K562 (cell line): ENCODE measurements at regions not wholly inside any gene's neighbourhood (a gene's known extent, or its start where the extent isn't known, plus 50 kb on each side); places are given as distances from the start of the nearest gene placed in this dataset.

Experiments
- ATAC-seq: fragments of 200-7000 bp; cut with Tn5 transposase; 3 replicates; pipeline ENCODE4 v1.9.1; 2020; ENCODE audit warnings: moderate library complexity
- BruUV-seq: library from RNA; stranded (reverse); fragments of 400-500 nt; replicated peaks from 2 replicates; lab custom pipeline; 2021; lab: Mats Ljungman, UMichigan
- CTCF ChIA-PET: fragments of 300-600 bp; formaldehyde crosslinking; extraction: SDS; loops from one replicate; lab custom pipeline; 2021; ENCODE audit warnings: low intra/inter-chr PET ratio; lab: Yijun Ruan, JAX
- POLR2A ChIA-PET: fragments of 300-600, 350-650 bp; sonication (Branson Sonifier 250); formaldehyde crosslinking; extraction: SDS; loops from one replicate; lab custom pipeline; 2021; ENCODE audit warnings: antibody characterized with exemption, inconsistent platforms; lab: Yijun Ruan, JAX
- DNase-seq, 4 experiments: peaks; one replicate each; pipeline versions ENCODE4 v3.0.0 to v3.0.0-alpha.2; 2011 to 2018; ENCODE audit warnings: low spot score in 3 of 4, mixed read lengths in 3 of 4; ENCODE audit errors: extremely low read depth in 1 of 4
- FAIRE-seq: peaks from 2 replicates; lab custom pipeline; 2011; peaks lifted over from hg19 to GRCh38; lab: Jason Lieb, UNC
- H2AFZ ChIP-seq: 2 replicates; pipeline ENCODE4 v1.6.0; 2011; ENCODE audit warnings: low read depth, low read length, control low read depth, inconsistent platforms
- H3K27ac ChIP-seq: fragments of 200-600 bp; 3 replicates; pipeline ENCODE4 v1.8.0; 2011; ENCODE audit warnings: low read depth, mild to moderate bottlenecking, control low read depth, inconsistent platforms, low read length, moderate library complexity, mixed read lengths; ENCODE audit errors: extremely low read depth
- H3K27me3 ChIP-seq, 2 experiments: fragments of 300-600 bp in 1 of 2; 2 replicates in 1 of 2; 3 replicates in 1 of 2; pipeline versions ENCODE4 v1.6.0 to v1.8.0; 2011; ENCODE audit warnings: inconsistent platforms in 2 of 2, low read length in 2 of 2, mild to moderate bottlenecking in 1 of 2, mixed read lengths in 1 of 2, moderate library complexity in 1 of 2; ENCODE audit not compliant: control insufficient read depth in 2 of 2, insufficient read depth in 2 of 2
- H3K36me3 ChIP-seq: fragments of 300-600 bp; 3 replicates; pipeline ENCODE4 v1.8.0; 2011; ENCODE audit warnings: mild to moderate bottlenecking, low read length, inconsistent platforms; ENCODE audit not compliant: control insufficient read depth, insufficient read depth
- H3K4me1 ChIP-seq, 2 experiments: fragments of 200-600 bp in 1 of 2; replicated peaks in 1 of 2; 2 replicates in 1 of 2; 3 replicates in 1 of 2; pipeline versions ENCODE4 v1.5.1 to v1.8.0; 2011; ENCODE audit warnings: inconsistent platforms in 2 of 2, low read length in 2 of 2, mild to moderate bottlenecking in 1 of 2, mixed read lengths in 1 of 2, moderate library complexity in 1 of 2; ENCODE audit not compliant: control insufficient read depth in 2 of 2, insufficient read depth in 2 of 2
- H3K4me2 ChIP-seq: 2 replicates; pipeline ENCODE4 v1.6.1; 2011; ENCODE audit warnings: low read length, control low read depth, inconsistent platforms, mixed read lengths; ENCODE audit not compliant: insufficient read depth
- H3K4me3 ChIP-seq: fragments of 200-600 bp; sonication (generic), shearing (Covaris generic); 2 replicates; pipeline ENCODE4 v1.5.1; 2016; ENCODE audit warnings: control low read depth, inconsistent platforms
- H3K79me2 ChIP-seq: fragments of 200-600 bp; 3 replicates; pipeline ENCODE4 v1.8.0; 2011; ENCODE audit warnings: low read length, inconsistent platforms; ENCODE audit not compliant: control insufficient read depth, insufficient read depth
- H3K9ac ChIP-seq, 2 experiments: 2 replicates each; pipeline versions ENCODE4 v1.6.0 to v1.6.1; 2011; ENCODE audit warnings: low read depth in 2 of 2, low read length in 2 of 2, control low read depth in 1 of 2, inconsistent platforms in 1 of 2, mild to moderate bottlenecking in 1 of 2, mixed read lengths in 1 of 2; ENCODE audit not compliant: insufficient read depth in 1 of 2
- H3K9me1 ChIP-seq: one replicate; pipeline ENCODE4 v1.6.0; 2011; ENCODE audit warnings: inconsistent platforms, mild to moderate bottlenecking, low read length, moderate library complexity; ENCODE audit not compliant: control insufficient read depth, insufficient read depth
- H3K9me3 ChIP-seq: replicated peaks from 2 replicates; pipeline ENCODE4 v1.5.1; 2011; ENCODE audit warnings: low read depth, low read length, inconsistent platforms; ENCODE audit not compliant: control insufficient read depth, insufficient read depth
- H4K20me1 ChIP-seq: replicated peaks from 2 replicates; pipeline ENCODE4 v1.6.1; 2011; ENCODE audit warnings: low read length, inconsistent platforms, mixed read lengths; ENCODE audit not compliant: control insufficient read depth, insufficient read depth
- CREB1 ChIP-seq, 2 experiments: sonication (generic) in 1 of 2; formaldehyde crosslinking in 1 of 2; IDR thresholded peaks; 2 replicates each; pipeline versions ENCODE4 v1.6.1 to v1.8.0; 2012 to 2022; ENCODE audit warnings: inconsistent platforms in 1 of 2, mild to moderate bottlenecking in 1 of 2, missing genetic modification reagents in 1 of 2, moderate library complexity in 1 of 2
- EGR1 ChIP-seq: fragments of 450-650 bp; conservative IDR thresholded peaks from 2 replicates; pipeline ENCODE4 v1.6.1; 2017; ENCODE audit warnings: mild to moderate bottlenecking
- MAFG ChIP-seq: fragments of 450-650 bp; conservative IDR thresholded peaks from 2 replicates; pipeline ENCODE4 v1.6.1; 2016; ENCODE audit warnings: missing genetic modification characterization, missing compliant biosample characterization
- MTA3 ChIP-seq: fragments of 450-650 bp; formaldehyde crosslinking; IDR thresholded peaks from 2 replicates; pipeline ENCODE4 v1.6.1; 2017; ENCODE audit warnings: mild to moderate bottlenecking, borderline replicate concordance
- TFAM ChIP-seq: fragments of 250-450 bp; sonication (Bioruptor Pico); conservative IDR thresholded peaks from 2 replicates; pipeline ENCODE4 v1.5.0; 2021; ENCODE audit warnings: mild to moderate bottlenecking, moderate library complexity
- ZBTB49 ChIP-seq: sonication (generic); formaldehyde crosslinking; IDR thresholded peaks from 2 replicates; pipeline ENCODE4 v1.8.0; 2022; ENCODE audit warnings: missing genetic modification reagents, mild to moderate bottlenecking, borderline replicate concordance
- ZNF23 ChIP-seq: fragments of 250-450 bp; sonication (Bioruptor Pico); IDR thresholded peaks from 2 replicates; pipeline ENCODE4 v1.4.0; 2020; ENCODE audit warnings: mild to moderate bottlenecking
- ZNF445 ChIP-seq: fragments of 250-450 bp; sonication (Bioruptor Pico); IDR thresholded peaks from 2 replicates; pipeline ENCODE4 v1.4.0; 2020; ENCODE audit warnings: low read depth, mild to moderate bottlenecking, moderate library complexity
- ZNF717 ChIP-seq: fragments of 250-450 bp; sonication (Bioruptor Pico); IDR thresholded peaks from 2 replicates; pipeline ENCODE4 v1.5.0; 2021
- WGBS: fragments of 100-300 bp; shearing (Covaris generic); methylation state at CpG from one replicate; pipeline ENCODE4 v1.1.6; 2016; ENCODE audit warnings: low coverage, mixed read lengths; ENCODE audit not compliant: insufficient coverage; ENCODE audit errors: missing lambda C conversion rate; 5-methylcytosine and 5-hydroxymethylcytosine counted together
- in situ Hi-C: fragments of 300-500 bp; cut with MboI; formaldehyde crosslinking; loops from 4 replicates; pipeline ENCODE4 v1.15.0; 2018; ENCODE audit warnings: inconsistent platforms, mixed read lengths
- intact Hi-C: fragments of 100-400 bp; cut with micrococcal nuclease; formaldehyde crosslinking; loops from 2 replicates; pipeline ENCODE4 v1.14.2; 2022

GRCh38 chr7:82701949-82702348, 258.4 kb upstream of the CACNA2D1 start:
- ATAC-seq (no peak), DNase-seq (no peak)
- H3K9me3 ChIP-seq: no peaks in the 10 kb centered on the region
- 0% methylated on average over 1 of the region's 1 CpG for WGBS
- no peaks in the 10 kb centered on the region for H4K20me1 ChIP-seq
- no peaks in the 10 kb centered on the region for H3K4me1 ChIP-seq
- H2AFZ ChIP-seq: no peak overlapping the region
- H3K27ac ChIP-seq: no peak overlapping the region
- in situ Hi-C loops: no loop called here
- no peaks in the 10 kb centered on the region for H3K9me1 ChIP-seq
- no peaks in the 10 kb centered on the region for H3K27me3 ChIP-seq
- BruUV-seq: no TSS peak
- no peak for TF ChIP-seq EGR1
- TF ChIP-seq MAFG (tag): no peak
- TF ChIP-seq ZNF445 (CRISPR knock-in tag): no peak
- TF ChIP-seq ZBTB49 (CRISPR knock-in tag): no peak
- no peak for TF ChIP-seq CREB1 (IDR thresholded peaks at IDR 0.05)
- TF ChIP-seq CREB1 (CRISPR knock-in tag; IDR thresholded peaks at IDR 0.05): no peak
- no peak for TF ChIP-seq ZNF717 (CRISPR knock-in tag)
- TF ChIP-seq MTA3: no peak
- no peak for TF ChIP-seq ZNF23 (CRISPR knock-in tag)
- TF ChIP-seq TFAM (CRISPR knock-in tag): no peak
- TF ChIP-seq, all 486 proteins: peak for 0
- H3K79me2 ChIP-seq: no peaks in the 10 kb centered on the region
- intact Hi-C loops: no loop called here
- no peak overlapping the region for H3K4me3 ChIP-seq
- FAIRE-seq: no peak
- H3K9ac ChIP-seq: no peak overlapping the region
- POLR2A ChIA-PET: no interaction called here
- no peak overlapping the region for H3K4me2 ChIP-seq
- CTCF ChIA-PET: no interaction called here
- no peaks in the 10 kb centered on the region for H3K36me3 ChIP-seq
